ENCODE measurements at regions not wholly inside any gene's neighbourhood (a gene's known extent, or its start where the extent isn't known, plus 50 kb on each side); places are given as distances from the start of the nearest gene placed in this dataset.

DNA sequence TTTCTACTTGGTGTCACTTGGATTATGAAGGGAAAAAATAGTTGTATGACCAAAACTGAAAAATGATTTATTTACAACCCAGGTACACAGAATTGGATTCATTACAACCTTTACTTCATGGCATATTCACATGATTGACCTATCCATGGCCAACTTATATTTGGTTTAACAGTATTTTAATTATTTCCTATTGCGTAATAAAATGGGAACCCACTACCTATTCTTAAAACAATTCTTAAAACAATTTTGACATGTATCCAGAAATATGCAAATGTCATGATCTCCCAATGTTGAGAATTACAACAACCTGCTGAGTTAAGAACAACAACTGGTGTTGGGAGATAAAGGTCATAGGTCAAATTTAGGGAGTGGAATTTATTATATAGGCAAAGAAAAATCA, 54.8 kb upstream of the DDX53 start:
- TF ChIP-seq, protein P1, sequence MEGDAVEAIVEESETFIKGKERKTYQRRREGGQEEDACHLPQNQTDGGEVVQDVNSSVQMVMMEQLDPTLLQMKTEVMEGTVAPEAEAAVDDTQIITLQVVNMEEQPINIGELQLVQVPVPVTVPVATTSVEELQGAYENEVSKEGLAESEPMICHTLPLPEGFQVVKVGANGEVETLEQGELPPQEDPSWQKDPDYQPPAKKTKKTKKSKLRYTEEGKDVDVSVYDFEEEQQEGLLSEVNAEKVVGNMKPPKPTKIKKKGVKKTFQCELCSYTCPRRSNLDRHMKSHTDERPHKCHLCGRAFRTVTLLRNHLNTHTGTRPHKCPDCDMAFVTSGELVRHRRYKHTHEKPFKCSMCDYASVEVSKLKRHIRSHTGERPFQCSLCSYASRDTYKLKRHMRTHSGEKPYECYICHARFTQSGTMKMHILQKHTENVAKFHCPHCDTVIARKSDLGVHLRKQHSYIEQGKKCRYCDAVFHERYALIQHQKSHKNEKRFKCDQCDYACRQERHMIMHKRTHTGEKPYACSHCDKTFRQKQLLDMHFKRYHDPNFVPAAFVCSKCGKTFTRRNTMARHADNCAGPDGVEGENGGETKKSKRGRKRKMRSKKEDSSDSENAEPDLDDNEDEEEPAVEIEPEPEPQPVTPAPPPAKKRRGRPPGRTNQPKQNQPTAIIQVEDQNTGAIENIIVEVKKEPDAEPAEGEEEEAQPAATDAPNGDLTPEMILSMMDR (IDR thresholded peaks at IDR 0.05): no peak
- no peak for TF ChIP-seq POLR2A (IDR thresholded peaks at IDR 0.05)

Measured in uterus (tissue), 2 donors.